CD14-positive monocyte (primary cell): ENCODE measurements at regions not wholly inside any gene's neighbourhood (a gene's known extent, or its start where the extent isn't known, plus 50 kb on each side); places are given as distances from the start of the nearest gene placed in this dataset.

ENCODE experiments used
- DNase-seq, 3 donors: peaks; one replicate each; pipeline ENCODE4 v3.0.0-alpha.2; 2011 to 2022
- H2AFZ ChIP-seq: 2 replicates; pipeline ENCODE4 v1.6.0; 2012; ENCODE audit warnings: mild to moderate bottlenecking, low read depth, low read length, inconsistent platforms; ENCODE audit not compliant: insufficient read depth, poor library complexity, severe bottlenecking
- H3K27ac ChIP-seq, 2 donors: 1 replicate in 1 of 2; 2 replicates in 1 of 2; pipeline ENCODE4 v1.5.1; 2012 to 2013; ENCODE audit warnings: low read length in 2 of 2, control low read depth in 1 of 2, inconsistent platforms in 1 of 2, low read depth in 1 of 2, mild to moderate bottlenecking in 1 of 2
- H3K27me3 ChIP-seq, 2 donors: one replicate each; pipeline versions ENCODE4 v1.6.0 to v1.6.1; 2011 to 2013; ENCODE audit warnings: low read length in 2 of 2; ENCODE audit not compliant: control insufficient read depth in 2 of 2, insufficient read depth in 2 of 2
- H3K36me3 ChIP-seq, 2 donors: replicated peaks in 1 of 2; 1 replicate in 1 of 2; 2 replicates in 1 of 2; pipeline versions ENCODE4 v1.5.1 to v1.6.1; 2012 to 2013; ENCODE audit warnings: low read length in 2 of 2, control low read depth in 1 of 2, inconsistent platforms in 1 of 2, mild to moderate bottlenecking in 1 of 2; ENCODE audit not compliant: insufficient read depth in 2 of 2, control insufficient read depth in 1 of 2
- H3K4me1 ChIP-seq, 2 donors: 1 replicate in 1 of 2; 2 replicates in 1 of 2; pipeline versions ENCODE4 v1.5.1 to v1.6.1; 2012 to 2013; ENCODE audit warnings: low read length in 2 of 2, control low read depth in 1 of 2, inconsistent platforms in 1 of 2, mild to moderate bottlenecking in 1 of 2, moderate library complexity in 1 of 2; ENCODE audit not compliant: insufficient read depth in 2 of 2, control insufficient read depth in 1 of 2
- H3K4me2 ChIP-seq: replicated peaks from 2 replicates; pipeline ENCODE3; 2012; ENCODE audit warnings: low read length, moderate library complexity, mild to moderate bottlenecking; ENCODE audit not compliant: poor library complexity, severe bottlenecking; ENCODE audit errors: extremely low read depth
- H3K4me3 ChIP-seq, 3 experiments: fragments of 200-600 bp in 1 of 3; sonication (generic) in 1 of 3; replicated peaks in 1 of 3; 1 replicate in 2 of 3; 2 replicates in 1 of 3; pipeline ENCODE4 v1.5.1; 2011 to 2013; ENCODE audit warnings: low read length in 3 of 3, mild to moderate bottlenecking in 3 of 3, control low read depth in 2 of 3, low read depth in 2 of 3, inconsistent platforms in 1 of 3, moderate library complexity in 1 of 3
- H3K79me2 ChIP-seq: 2 replicates; pipeline ENCODE4 v1.6.0; 2012; ENCODE audit warnings: mild to moderate bottlenecking, control low read depth, inconsistent platforms, low read length, moderate library complexity; ENCODE audit not compliant: insufficient read depth
- H3K9ac ChIP-seq: 2 replicates; pipeline ENCODE4 v1.6.0; 2017; ENCODE audit warnings: low read length, mild to moderate bottlenecking; ENCODE audit not compliant: insufficient read depth, poor library complexity, severe bottlenecking
- H3K9me3 ChIP-seq, 2 donors: replicated peaks in 1 of 2; 1 replicate in 1 of 2; 2 replicates in 1 of 2; pipeline versions ENCODE4 v1.5.1 to v1.6.1; 2012 to 2013; ENCODE audit warnings: low read length in 2 of 2, control low read depth in 1 of 2; ENCODE audit not compliant: control insufficient read depth in 1 of 2, insufficient read depth in 1 of 2
- H4K20me1 ChIP-seq: 2 replicates; pipeline ENCODE4 v1.6.0; 2012; ENCODE audit warnings: mild to moderate bottlenecking, low read length, control low read depth, moderate library complexity; ENCODE audit not compliant: insufficient read depth
- H3K27ac Mint-ChIP-seq, 7 donors: one replicate each; pipeline ENCODE4 v1.8.0; 2020; ENCODE audit warnings: mild to moderate bottlenecking in 7 of 7, mixed read lengths in 7 of 7, moderate library complexity in 6 of 7, inconsistent platforms in 2 of 7
- H3K27me3 Mint-ChIP-seq, 3 donors: one replicate each; pipeline ENCODE4 v1.8.0; 2021 to 2022; ENCODE audit warnings: low read depth in 3 of 3, mild to moderate bottlenecking in 3 of 3, mixed read lengths in 3 of 3, moderate library complexity in 3 of 3, inconsistent platforms in 1 of 3
- H3K36me3 Mint-ChIP-seq, 2 donors: one replicate each; pipeline ENCODE4 v1.8.0; 2020; ENCODE audit warnings: mixed read lengths in 2 of 2, inconsistent platforms in 1 of 2, mild to moderate bottlenecking in 1 of 2
- H3K4me1 Mint-ChIP-seq: one replicate; pipeline ENCODE4 v1.8.0; 2020; ENCODE audit warnings: mild to moderate bottlenecking, mixed read lengths
- H3K4me3 Mint-ChIP-seq, 2 donors: one replicate each; pipeline ENCODE4 v1.8.0; 2020; ENCODE audit warnings: mild to moderate bottlenecking in 2 of 2, mixed read lengths in 2 of 2, moderate library complexity in 1 of 2
- H3K9me3 Mint-ChIP-seq, 7 donors: one replicate each; pipeline ENCODE4 v1.8.0; 2020 to 2022; ENCODE audit warnings: mixed read lengths in 7 of 7, mild to moderate bottlenecking in 6 of 7, moderate library complexity in 6 of 7, inconsistent platforms in 2 of 7
- WGBS: methylation state at CpG from one replicate; pipeline ENCODE4 v1.1.5; 2013; ENCODE audit warnings: missing lambda C conversion rate; ENCODE audit not compliant: insufficient coverage; 5-methylcytosine and 5-hydroxymethylcytosine counted together
- intact Hi-C, 2 donors: fragments of 100-400 bp; cut with micrococcal nuclease; formaldehyde crosslinking; loops; one replicate each; pipeline versions ENCODE4 v1.15.0 to v1.15.1; 2023
- TF ChIP-seq, protein P1 (sequence below): fragments of 200-600 bp; IDR thresholded peaks from one replicate; pipeline ENCODE4 v1.8.0; 2022; ENCODE audit warnings: antibody characterized with exemption, mild to moderate bottlenecking

GRCh38 chr12:103086471-103086870 lies 129.0 kb downstream of the ASCL1 start:
- TF ChIP-seq, protein P1, sequence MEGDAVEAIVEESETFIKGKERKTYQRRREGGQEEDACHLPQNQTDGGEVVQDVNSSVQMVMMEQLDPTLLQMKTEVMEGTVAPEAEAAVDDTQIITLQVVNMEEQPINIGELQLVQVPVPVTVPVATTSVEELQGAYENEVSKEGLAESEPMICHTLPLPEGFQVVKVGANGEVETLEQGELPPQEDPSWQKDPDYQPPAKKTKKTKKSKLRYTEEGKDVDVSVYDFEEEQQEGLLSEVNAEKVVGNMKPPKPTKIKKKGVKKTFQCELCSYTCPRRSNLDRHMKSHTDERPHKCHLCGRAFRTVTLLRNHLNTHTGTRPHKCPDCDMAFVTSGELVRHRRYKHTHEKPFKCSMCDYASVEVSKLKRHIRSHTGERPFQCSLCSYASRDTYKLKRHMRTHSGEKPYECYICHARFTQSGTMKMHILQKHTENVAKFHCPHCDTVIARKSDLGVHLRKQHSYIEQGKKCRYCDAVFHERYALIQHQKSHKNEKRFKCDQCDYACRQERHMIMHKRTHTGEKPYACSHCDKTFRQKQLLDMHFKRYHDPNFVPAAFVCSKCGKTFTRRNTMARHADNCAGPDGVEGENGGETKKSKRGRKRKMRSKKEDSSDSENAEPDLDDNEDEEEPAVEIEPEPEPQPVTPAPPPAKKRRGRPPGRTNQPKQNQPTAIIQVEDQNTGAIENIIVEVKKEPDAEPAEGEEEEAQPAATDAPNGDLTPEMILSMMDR, result no peak
- DNase-seq, result no peak

DNA sequence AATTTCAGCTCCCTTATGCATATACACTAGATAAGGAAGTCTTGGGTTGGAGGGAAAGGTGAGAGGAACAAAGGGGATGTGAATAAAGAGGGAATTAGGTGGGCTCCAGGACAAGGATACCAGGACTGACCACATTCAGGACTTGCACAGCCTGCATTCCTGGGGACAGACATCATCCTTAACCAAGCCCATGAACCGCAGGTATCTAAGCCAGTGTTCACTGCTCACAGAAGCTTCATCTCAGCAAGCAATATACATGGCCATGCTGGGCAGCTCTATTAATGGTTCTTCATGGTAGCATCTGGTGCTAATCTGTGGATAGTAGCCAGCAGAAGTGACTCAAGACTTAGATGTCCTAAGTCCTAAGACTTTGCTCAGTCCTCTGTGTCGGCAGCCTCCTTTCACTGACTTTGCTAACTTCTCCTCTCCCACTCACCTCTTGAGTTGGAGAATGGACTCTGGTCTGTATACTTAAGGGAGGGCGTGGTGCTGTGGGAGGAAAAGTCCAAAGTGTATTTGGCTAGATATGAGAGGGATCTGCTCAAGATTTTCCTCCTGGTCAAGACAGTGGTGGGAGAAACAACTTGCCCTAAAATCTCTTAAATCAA lies 136.1 kb downstream of the ASCL1 start:
- TF ChIP-seq, protein P1, result no peak
- Histone ChIP-seq H3K9me3 (no peaks in the 10 kb centered on the region), H3K27me3 (no peaks in the 10 kb centered on the region), H3K4me2 (no peak overlapping the region), H3K27ac (no peak overlapping the region), H3K36me3 (no peaks in the 10 kb centered on the region), H4K20me1 (no peaks in the 10 kb centered on the region), H3K4me1 (no peaks in the 10 kb centered on the region), H2AFZ (no peak overlapping the region), H3K9ac (no peak overlapping the region), H3K4me3 (no peak overlapping the region), H3K79me2 (no peaks in the 10 kb centered on the region)
- intact Hi-C loops, result no loop called here
- Mint-ChIP-seq H3K27me3 (no peaks in the 10 kb centered on the region), H3K36me3 (no peaks in the 10 kb centered on the region), H3K4me1 (no peaks in the 10 kb centered on the region), H3K27ac (no peak overlapping the region), H3K9me3 (peaks cover 0 to 4% (median 0%) of the 10 kb centered on the region in 7 donors), H3K4me3 (no peak overlapping the region)
- no CpG with 5 or more reads among the region's 3 CpGs for WGBS
- no peak for DNase-seq

More at GRCh38 chr12:103086471-103086870, 129.0 kb downstream of the ASCL1 start:
- Mint-ChIP-seq H3K36me3 (no peaks in the 10 kb centered on the region), H3K27me3 (peaks cover 0 to 1% (median 0%) of the 10 kb centered on the region in 3 donors), H3K4me3 (no peak overlapping the region), H3K27ac (no peak overlapping the region), H3K4me1 (no peaks in the 10 kb centered on the region), H3K9me3 (peaks cover 0 to 7% (median 0%) of the 10 kb centered on the region in 7 donors)
- Histone ChIP-seq H3K36me3 (no peaks in the 10 kb centered on the region), H3K4me1 (no peaks in the 10 kb centered on the region), H3K27ac (no peak overlapping the region), H4K20me1 (no peaks in the 10 kb centered on the region), H3K9me3 (no peaks in the 10 kb centered on the region), H3K4me2 (no peak overlapping the region), H3K4me3 (no peak overlapping the region), H3K9ac (no peak overlapping the region), H2AFZ (no peak overlapping the region), H3K79me2 (no peaks in the 10 kb centered on the region), H3K27me3 (no peaks in the 10 kb centered on the region)
- intact Hi-C loops, result no loop called here
- no CpG with 5 or more reads among the region's 6 CpGs for WGBS
